ENCODE measurements at regions not wholly inside any gene's neighbourhood (a gene's known extent, or its start where the extent isn't known, plus 50 kb on each side); places are given as distances from the start of the nearest gene placed in this dataset.

DNA sequence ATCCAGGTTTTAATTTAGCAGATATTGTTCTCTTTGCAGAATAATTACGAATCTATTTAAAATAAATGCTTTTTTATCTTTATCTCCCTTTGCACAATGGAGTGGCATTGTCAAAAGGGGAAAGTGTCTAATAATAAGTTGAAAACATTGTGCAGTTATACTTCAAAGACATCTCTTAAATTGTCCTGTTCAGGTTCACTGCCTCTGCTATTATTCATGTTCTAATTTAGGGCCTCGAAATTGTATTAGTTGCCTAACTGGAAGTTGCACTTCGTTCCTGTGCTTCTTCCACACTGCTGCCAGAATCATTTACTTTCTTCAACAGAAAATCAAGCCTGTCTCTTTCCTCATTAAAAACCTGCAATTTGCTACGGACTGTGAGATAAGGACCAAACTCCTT is 150.5 kb upstream of the SPRY1 start:
- H3K56ac ChIP-seq (ENCODE audit: extremely low read depth, insufficient read depth, low read length), result no peak overlapping the region
- no peak overlapping the region for H3K27ac ChIP-seq (ENCODE audit: insufficient read depth, low read length)
- H4K91ac ChIP-seq (ENCODE audit: insufficient read depth, low read depth, low read length), result no peak overlapping the region
- TF ChIP-seq NFE2L2 (IDR thresholded peaks at IDR 0.05; ENCODE audit: low read depth, low read length) (no peak), RFX5 (IDR thresholded peaks at IDR 0.05; ENCODE audit: low read depth, low read length) (no peak)
- TF ChIP-seq, protein P1, sequence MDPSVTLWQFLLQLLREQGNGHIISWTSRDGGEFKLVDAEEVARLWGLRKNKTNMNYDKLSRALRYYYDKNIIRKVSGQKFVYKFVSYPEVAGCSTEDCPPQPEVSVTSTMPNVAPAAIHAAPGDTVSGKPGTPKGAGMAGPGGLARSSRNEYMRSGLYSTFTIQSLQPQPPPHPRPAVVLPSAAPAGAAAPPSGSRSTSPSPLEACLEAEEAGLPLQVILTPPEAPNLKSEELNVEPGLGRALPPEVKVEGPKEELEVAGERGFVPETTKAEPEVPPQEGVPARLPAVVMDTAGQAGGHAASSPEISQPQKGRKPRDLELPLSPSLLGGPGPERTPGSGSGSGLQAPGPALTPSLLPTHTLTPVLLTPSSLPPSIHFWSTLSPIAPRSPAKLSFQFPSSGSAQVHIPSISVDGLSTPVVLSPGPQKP (IDR thresholded peaks at IDR 0.05; ENCODE audit: borderline replicate concordance, low read depth, low read length), result no peak
- H4K20me1 ChIP-seq (ENCODE audit: insufficient read depth, low read length), result no peaks in the 10 kb centered on the region
- no peak overlapping the region for H2BK120ac ChIP-seq (ENCODE audit: low read depth, low read length)
- no peaks in the 10 kb centered on the region for H3K79me1 ChIP-seq (ENCODE audit: low read depth in 1 of 2, low read length in 2 of 2)
- no peak overlapping the region for H3K4me3 ChIP-seq (ENCODE audit: insufficient read depth, low read depth, low read length)
- no peak overlapping the region for H3K14ac ChIP-seq (replicated peaks; ENCODE audit: low read depth, low read length)
- H3K18ac ChIP-seq (ENCODE audit: low read depth, low read length), result no peak overlapping the region
- WGBS, 2 experiments (ENCODE audit: extremely low coverage in 2 of 2, insufficient read length in 1 of 2), result no CpG with 5 or more reads among the region's 4 CpGs
- no peaks in the 10 kb centered on the region for H3K27me3 ChIP-seq (ENCODE audit: control insufficient read depth, insufficient read depth, low read length)
- in situ Hi-C loops (cut with MboI; ENCODE audit: low sequenced_read_pairs), result no loop called here
- H3K9me1 ChIP-seq (ENCODE audit: insufficient read depth, low read length), result 0 out of 2 replicates have a peak, but pooled peaks cover 3% of the 10 kb centered on the region
- H4K5ac ChIP-seq (ENCODE audit: low read depth, low read length), result no peak overlapping the region
- no peak overlapping the region for H2BK15ac ChIP-seq (ENCODE audit: low read depth, low read length)
- H3K36me3 ChIP-seq (ENCODE audit: control insufficient read depth, insufficient read depth, low read length), result no peaks in the 10 kb centered on the region
- H4K8ac ChIP-seq (ENCODE audit: low read depth in 2 of 2, low read length in 2 of 2), result no peak overlapping the region
- H2AFZ ChIP-seq (replicated peaks; ENCODE audit: low read length, poor library complexity), result no peak overlapping the region
- no peak overlapping the region for H3K23ac ChIP-seq (ENCODE audit: low read depth, low read length)
- H2BK20ac ChIP-seq (ENCODE audit: low read depth, low read length), result no peak overlapping the region
- dilution Hi-C loops (cut with HindIII; ENCODE audit: low sequenced_read_pairs, unreplicated experiment), result no loop called here
- ChIA-PET POLR2A (ENCODE audit: unreplicated experiment) (no interaction called here), CTCF (no interaction called here)
- ATAC-seq (ENCODE audit: low read depth), result no peak
- no peak overlapping the region for H3K4me2 ChIP-seq (ENCODE audit: low read depth, low read length)
- no peak overlapping the region for H2AK9ac ChIP-seq (replicated peaks; ENCODE audit: low read depth, low read length, poor library complexity)
- no peak overlapping the region for H3K4ac ChIP-seq (ENCODE audit: low read depth, low read length)
- DNase-seq, result no peak
- no peaks in the 10 kb centered on the region; the same call in 1 of the 2 replicates for H3K4me1 ChIP-seq (ENCODE audit: control insufficient read depth, insufficient read depth, low read length)
- no peak overlapping the region for H2BK5ac ChIP-seq (ENCODE audit: low read depth, low read length, poor library complexity, severe bottlenecking)
- no peak overlapping the region for H3K9ac ChIP-seq (ENCODE audit: low read depth, low read length)
- BruUV-seq (replicated peaks), result no TSS peak
- intact Hi-C loops (cut with micrococcal nuclease), result loop anchor here (10.0 kb wide), 1 partner anchor 419 kb away; no protein-coding TSS in a partner anchor
- H2AK5ac ChIP-seq (ENCODE audit: low read depth, low read length), result no peak overlapping the region
- no peaks in the 10 kb centered on the region for H3K9me3 ChIP-seq (ENCODE audit: control insufficient read depth, insufficient read depth, low read length)
